Middle frontal gyrus (tissue), 1 donor: ENCODE measurements at regions not wholly inside any gene's neighbourhood (a gene's known extent, or its start where the extent isn't known, plus 50 kb on each side); places are given as distances from the start of the nearest gene placed in this dataset.
A peak's percentile ranks its signal among the peaks of the same experiment; 100 is the strongest.
"Not testable (repeated sequence)": the region's sequence is repeated elsewhere in the genome, so short reads cannot be mapped to it uniquely, and the experiment has no call there.

Source experiments
- DNase-seq: peaks from one replicate; pipeline ENCODE4 v3.0.0-alpha.2; 2015; ENCODE audit warnings: low spot score; ENCODE audit errors: extremely low spot score

DNA sequence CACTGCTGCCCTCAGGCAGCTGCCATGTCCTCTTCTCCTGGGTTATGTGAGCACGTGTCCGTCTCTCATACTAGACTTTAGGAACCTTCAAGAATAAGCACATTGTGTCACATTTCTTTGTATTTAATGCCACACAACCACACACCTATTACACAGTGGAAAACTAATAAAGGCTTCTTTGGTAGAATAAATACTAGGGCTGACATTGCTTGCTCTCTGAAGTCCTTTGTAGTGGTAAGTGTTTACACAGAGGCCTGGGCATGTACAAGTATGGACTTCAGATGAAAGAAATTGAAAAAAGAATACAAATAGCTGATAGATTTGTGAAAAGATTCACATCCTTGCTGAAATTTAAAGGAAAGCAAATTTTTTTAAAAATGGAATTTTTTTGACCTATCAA is 188.1 kb upstream of the CCL2 start:
- no peak for DNase-seq

DNA sequence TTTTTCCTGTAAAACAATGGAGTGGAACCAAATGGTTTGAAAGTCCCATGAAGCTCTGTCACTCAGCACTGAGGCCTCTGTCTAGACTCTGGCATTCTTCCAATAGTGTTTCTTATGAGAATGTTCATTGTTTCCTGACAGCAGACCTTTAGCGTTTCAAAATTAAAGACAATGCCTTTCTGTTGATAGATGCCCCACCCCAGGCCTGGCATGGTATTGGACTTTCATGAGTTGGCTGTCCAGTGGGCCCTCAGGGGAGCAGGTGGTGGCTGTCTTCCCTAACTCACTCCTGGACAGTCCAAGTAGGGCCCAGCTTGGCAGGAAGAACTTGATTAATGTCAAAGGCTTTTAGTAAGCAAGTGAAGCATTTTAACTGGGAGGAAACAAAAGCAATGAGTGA is 186.5 kb upstream of the CCL2 start:
- no peak for DNase-seq

DNA sequence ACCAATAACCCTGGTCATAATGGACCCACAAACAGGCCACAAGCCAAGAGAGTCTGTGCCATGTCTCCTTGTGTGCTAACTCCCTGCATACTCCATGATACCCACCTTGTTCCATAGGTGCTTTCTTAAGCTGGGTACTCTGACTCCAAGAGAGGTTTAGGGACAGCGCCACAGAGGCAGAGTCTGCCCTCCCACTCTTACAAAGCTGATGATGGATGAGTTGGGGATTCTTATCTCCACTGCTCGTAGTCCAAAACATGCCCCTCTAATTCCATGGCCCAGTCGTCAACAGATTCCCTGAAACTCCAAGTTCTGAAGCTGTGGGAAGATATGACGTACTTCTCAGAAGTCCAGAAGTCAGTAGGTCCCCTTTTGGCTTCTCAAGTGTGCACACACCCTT is 184.4 kb upstream of the CCL2 start:
- DNase-seq, result no peak

DNA sequence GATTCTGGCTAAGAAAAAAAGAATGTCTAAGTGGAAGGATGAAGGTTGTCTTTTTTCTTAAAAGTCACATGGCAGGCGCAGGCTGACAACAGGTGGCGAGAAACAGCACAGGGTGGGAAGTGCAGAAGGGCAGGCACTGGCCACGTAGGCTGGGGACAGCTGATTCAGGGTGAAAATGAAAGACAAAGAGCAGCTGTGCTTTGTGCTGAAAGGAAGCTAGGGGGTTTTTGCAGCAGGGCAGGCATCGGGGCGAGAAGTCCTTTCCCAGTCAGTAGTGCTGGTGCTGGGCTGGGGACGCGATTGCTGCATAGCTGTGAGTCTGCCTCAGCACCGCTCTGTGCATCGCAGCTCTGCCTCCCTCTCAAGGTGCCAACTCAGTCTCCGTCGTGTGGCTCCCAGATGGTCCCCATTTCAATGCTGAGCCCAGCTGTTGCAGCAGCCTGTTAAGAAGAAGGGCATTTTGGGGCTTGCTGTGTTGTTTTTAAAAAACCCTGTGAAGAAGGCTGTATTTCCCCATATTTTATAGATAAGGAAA is 183.1 kb upstream of the CCL2 start:
- DNase-seq, result no peak

DNA sequence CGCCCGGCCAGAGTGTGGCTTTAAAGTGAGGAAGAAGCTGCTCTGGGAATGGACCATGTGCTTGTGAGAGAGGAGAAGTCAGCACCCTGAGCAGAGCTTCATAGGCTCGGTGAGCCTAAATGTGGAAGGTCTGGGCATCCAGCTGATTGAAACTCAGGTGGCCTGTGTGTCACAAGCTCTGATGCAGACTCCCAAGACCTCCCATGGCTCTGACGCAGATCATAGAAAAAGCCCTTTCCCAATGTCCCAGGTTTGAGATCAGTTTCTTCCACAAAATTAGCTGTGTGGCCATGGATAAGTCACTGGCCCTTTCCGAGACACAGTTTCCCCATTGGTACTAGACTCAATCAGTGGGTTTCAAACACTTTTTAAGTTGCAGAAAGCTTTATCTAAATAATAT is 180.0 kb upstream of the CCL2 start:
- DNase-seq, result no peak

DNA sequence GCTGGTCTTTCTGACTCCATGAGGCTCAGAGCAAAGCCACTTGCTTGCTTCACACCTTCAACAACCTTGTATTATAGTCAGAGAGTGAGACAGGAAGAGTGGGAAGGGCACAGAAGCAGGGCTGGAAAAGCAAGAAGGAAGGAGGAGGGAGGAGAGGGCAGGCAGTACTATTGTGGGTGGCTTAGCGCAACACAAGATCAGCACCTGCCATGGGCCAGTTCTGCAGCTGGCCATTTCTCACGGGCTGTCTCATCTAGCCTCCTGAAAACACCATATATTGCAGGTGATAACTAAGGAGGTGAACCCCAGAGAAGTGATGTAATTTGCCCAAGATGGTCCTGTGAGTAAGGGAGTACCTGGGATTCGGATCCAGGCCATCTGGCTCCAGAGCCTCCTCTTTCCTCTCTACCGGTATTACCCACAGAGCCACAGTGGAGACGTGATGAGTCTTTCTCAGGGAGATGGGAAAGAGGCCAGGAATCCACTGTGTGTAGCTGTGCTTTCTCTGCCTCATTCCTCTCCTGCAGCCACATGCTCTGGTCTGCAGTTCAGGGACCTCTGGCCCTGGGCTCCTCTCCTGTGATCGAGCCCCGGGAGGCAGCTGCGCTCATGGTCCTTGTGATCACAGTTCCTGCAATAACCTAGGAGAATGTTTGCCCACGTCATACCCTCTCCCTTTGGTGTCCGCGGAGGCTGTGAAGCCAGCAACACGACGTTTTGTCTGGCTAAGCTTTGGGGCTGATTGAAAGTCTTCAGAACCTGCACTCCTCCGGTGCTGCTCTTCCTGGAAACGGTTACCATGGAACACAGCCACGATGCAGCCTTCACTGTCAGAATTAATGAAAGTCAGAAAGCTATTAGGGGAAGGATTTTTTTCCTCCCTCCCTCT is 178.1 kb upstream of the CCL2 start:
- DNase-seq, result peak; percentile 8

DNA sequence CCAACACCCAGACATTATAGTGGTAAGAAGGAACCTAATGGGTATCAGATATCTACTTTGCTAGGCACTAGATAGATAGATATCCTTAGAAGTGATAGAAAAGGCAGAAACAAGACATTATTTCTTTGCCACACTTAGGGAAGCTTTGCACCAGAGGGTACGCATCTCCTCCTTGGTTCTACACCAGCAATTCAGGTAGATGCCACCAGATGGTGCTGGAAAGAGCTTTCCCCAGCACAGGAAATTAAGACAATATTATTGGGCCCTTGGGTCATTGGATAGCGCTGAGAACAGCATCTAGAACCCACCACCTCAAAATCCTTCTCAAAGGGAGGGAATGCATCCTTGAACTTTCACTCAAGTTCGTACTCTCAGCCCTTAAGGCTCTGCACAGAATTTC is 173.8 kb upstream of the CCL2 start:
- no peak for DNase-seq

DNA sequence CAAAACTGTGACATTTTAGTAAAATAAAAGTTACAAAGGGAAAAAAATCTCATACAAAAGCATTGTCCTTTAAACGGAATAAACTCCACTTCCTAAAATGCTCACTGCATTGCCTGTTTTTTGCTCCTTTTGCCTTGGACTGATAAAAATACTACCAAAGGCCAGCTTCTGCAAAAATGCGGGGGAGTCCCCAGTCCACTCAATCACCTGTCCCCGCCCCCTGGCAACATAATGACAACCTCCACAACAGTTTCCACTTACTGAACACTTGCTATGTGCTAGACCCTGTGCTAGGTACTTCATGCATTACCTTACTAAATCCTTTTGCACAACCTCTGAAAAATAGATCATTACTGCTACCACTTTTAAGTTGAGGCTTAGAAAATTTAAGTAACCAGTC is 172.7 kb upstream of the CCL2 start:
- no peak for DNase-seq

DNA sequence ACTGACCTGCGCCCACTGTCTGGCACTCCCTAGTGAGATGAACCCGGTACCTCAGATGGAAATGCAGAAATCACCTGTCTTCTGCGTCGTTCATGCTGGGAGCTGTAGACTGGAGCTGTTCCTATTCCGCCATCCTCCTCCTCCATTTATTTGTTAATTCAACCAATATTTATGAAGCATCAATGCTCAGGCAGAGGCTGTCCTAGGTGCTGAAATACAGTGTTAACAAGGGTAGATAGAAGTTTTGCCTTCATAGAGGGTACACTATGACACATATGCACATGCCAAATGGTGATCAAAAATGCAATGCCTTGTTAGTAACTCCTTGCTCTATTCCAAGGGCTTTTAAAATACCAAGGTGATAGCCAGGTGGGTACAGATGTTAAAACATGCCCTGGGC is 166.0 kb upstream of the CCL2 start:
- DNase-seq, result not testable (repeated sequence)

DNA sequence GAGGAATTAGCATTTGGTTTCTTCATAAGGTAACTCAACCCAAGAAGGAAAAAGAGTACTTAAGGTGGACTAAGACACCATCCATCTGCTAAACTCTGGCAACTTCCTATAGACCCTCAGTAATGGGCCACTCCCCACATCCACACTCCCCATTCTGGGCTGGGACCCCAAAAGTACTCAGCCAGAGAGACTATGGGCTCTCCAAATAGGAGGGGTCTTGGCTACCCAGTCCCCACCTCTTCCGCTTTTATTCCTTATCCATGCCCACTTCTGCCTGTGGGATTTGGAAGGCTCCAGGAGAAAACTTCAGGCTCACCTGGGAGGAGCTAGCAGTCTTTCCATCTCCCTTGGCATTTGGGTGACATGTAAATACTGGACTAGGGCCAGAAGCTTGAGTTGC is 164.5 kb upstream of the CCL2 start:
- DNase-seq, result no peak

DNA sequence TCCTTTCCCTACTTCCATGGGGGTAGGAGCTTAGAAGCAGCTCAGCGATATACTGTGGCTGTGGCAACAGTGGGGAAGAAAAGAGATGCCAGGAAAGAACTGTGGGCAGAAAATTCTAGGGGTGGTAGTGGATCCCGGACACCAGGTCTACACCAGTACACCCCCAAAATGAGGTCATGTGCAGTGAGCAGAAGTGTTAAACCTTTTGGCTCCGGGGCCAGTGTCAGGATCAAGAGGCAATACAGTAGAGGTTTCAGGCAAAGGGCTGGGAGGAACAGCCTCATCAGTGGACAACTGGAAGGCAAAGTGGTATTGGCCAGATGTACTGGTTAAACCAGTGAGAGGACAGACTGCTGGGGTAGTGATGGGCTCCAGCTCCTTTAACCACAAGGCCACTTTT is 163.1 kb upstream of the CCL2 start:
- no peak for DNase-seq

DNA sequence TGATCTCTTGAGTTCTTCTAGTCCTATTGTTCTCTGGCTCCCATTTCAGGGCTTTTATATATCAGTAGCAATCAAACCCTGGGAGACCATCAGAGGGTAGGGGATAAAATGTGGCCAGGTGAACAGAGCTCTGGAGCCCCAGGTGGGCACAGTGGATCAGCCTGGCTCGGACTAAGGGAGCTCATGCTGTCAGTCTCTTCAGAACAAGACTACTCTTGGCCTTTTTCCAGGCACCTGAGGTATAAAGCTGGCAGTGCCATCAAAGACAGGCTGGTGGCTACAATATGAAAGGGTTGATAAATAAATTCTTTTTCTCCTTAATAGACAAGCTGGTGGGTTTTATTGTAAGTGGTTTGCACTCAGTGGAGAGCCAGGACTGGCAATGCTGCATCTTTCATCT is 160.0 kb upstream of the CCL2 start:
- DNase-seq, result no peak

DNA sequence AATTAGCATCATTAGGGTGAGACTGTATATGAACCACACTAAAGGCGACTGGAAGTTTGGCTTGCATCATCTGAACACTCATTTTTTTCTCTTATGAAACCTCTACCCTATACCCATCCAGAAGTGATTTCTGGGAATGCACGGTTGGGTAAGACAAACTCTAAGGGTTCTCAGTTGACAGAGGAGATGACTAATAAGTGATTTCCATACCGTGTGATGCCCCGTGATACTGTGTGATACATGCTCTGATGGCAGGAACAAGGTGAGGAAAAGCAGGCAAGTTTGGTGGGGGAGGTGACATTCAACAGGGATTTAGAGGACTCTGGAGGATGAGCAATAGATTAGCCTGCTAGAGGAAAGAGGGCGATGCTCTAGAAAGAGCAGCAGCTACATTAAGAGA is 156.4 kb upstream of the CCL2 start:
- no peak for DNase-seq

DNA sequence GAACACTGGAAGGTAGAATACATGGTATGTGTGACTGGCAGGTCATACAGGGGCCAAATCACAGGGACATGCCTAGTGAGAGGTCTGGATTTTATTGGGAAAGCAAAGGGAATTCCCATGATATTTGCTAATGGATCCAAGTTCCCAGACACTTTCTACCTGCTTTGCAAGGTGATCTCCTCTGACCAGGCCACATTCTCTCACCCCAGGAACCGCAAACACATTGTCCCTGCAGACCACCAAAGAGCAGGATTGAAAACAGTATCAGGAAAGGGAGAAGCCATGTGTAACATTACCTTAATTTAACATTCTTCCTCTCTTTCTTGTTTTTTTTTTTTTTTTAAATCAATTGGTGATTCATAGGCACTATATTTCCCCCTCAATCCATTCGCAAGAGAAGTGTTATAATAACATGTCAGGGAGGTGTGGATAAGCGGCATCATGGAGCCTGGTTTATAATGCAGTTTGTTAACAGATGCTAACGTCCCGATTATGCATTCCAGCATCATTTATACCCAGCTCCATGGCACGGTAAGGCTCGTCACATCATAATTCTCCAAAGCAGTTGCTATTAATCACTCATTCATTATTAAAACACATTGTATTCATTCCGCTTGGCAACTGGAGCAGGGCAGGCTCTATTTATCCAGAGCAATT is 155.1 kb upstream of the CCL2 start:
- no peak for DNase-seq

DNA sequence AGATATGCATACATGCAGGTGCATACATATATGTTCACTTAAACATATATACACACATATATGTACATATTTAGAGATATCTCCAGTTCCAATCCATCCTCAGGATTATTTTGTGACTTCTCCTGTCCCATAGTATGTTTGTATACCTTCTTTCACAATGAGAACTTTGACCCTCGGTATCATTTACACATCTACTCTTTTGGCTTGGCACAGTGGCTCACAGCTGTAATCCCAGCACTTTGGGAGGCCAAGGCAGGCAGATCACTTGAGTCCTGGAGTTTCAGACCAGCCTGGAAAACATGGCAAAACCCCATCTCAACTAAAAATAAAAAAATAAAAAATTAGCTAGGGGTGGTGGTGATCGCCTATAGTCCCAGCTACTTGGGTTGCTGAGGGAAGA is 148.1 kb upstream of the CCL2 start:
- DNase-seq, result no peak

DNA sequence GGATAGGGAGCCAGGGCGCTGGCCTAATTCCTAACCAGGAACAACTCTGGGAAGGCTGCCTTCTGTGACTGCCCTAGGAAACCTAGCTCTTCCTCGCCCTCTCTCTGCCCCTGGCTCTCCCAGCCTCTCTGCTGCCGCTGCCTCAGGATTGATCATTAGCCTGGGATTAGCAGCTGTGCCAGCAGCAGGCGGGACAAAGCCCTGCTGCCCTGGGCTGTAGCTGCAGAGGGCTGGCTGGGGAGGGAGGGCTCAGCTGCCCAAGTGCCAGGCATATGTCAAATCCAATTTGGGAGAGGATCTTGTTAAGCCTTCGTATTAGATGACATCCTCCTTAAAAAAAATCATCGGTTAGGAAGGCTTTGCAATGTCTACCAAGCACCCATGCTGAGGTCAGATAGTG is 144.8 kb upstream of the CCL2 start:
- DNase-seq, result no peak

DNA sequence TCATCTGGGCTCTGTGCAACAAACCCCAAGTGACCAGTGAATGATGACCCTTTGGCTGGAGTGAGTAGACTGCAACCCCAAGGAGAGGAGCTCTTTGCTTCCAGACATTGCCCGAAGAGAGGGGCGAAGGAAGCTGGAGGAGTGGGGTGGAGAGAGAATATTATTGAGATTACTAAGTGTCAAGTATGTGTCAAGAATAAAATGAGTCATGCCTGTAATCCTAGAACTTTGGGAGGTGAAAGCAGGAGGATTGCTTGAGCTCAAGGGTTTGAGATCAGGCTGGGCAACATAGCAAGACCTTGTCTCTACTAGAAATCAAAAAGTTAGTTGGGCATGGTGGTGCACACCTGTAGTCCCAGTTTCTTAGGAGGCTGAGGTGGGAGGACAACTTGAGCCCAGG is 142.0 kb upstream of the CCL2 start:
- DNase-seq, result no peak

DNA sequence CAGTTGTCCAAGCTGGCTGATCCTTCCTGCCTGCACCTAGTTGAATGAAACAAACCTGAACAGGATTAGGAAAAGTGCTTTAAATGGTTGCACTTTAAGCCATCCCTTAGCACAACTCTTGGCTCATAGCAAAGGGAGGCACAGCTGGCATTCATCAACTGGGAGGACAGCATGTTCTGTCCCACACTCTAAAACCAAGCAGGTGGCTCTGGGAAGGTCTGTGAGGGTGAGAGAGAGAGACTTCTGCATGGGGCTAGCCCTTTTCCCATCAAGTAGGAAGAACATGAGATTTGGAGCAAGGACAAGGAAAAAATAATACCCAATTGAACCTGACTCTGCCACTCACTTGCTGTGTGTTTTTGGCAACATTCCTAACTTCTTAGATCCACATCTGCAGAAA is 140.9 kb upstream of the CCL2 start:
- no peak for DNase-seq

DNA sequence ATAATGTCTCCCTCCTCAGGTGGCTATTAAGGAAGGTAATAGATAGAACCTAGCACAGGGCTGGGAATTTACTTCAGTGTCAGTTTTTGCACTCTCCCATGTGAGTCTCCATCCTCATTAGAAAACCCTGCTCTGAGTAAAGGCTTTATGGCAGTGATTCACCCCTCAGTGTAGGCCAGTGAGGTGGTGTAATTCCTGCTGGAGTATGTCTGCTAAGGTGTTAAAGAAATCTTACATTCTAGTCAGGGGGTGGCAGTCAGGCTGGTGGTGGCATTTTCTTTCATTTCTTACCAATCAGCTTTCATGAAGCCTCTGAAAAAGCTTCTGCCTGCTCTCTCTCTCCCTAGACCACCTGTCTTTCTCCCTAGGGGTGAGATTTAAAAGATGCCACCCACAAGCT is 138.8 kb upstream of the CCL2 start:
- no peak for DNase-seq

DNA sequence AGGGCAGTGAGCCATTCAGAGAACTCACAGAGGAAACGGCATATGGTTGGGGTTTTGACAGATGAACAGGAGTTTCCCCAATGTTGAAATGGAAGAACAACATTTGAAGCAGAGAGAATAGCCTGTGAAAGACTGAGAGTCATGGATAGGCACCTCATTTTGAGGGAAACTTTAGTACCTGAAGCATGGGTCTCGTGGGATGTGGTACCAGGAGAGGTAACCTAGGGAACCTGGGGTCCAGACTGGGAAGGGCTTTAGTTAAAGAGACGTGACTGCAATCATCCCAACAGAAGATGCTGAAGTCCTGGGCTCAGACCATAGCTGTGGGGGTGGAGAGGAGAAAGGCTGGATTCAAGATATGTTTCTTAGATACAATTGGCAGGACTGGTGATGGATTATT is 137.8 kb upstream of the CCL2 start:
- no peak for DNase-seq

DNA sequence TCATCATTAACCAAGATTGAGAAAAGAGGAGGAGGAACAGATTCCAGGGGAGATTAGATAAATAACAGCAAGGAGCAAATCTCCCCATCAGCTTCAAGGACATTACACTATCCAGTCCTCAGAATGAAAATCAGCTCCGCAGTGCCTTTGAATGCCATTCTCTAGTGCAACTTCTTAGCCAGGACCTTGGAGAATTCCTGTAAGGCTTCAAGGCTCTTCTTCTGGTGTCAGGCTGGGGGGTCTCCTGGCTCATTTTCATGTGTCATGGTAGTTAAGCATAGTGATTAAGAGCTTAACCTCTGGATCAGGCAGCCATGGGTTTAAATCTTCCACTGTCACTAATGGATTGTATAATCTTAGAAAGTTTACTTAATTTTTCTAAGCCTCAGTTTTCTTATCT is 137.3 kb upstream of the CCL2 start:
- DNase-seq, result no peak

DNA sequence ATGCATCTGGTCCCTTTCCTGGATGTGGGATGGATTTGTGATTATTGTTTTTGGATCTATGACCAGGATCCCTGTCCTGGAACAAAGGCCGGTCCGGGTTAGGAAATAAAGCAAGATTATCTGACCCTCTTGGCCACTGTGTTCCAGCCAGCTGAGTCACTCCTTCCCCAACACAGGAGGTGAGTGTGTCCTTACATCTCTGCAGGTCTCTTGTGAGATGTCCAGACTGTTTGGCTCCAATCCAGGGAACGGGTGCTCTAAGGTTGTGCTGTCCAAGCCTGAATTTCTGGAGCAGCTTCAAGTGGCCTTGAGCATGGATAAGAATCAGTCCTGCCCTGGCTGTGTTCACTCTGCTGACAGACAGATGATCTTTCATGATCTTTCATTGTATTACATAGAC is 136.5 kb upstream of the CCL2 start:
- DNase-seq, result no peak

DNA sequence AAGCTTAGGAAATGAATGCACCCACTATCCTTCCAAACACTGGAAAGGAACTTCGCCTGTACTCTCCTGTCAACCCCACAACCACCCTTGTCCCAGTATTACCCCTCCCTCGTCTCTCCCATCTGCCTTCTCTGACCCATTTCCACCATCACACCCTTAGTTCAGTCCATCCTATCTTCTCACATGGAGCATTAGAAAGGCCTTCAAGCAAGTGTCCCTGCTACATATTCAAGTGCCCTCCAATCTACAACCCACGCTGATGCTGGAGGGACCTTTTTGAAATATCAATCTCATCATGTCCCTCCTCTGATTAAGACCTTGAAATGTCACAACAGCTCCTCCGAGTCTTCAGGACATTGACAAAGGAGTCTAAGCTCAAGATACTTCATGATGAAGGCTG is 133.8 kb upstream of the CCL2 start:
- no peak for DNase-seq
